HL-60 (cell line): ENCODE measurements at regions not wholly inside any gene's neighbourhood (a gene's known extent, or its start where the extent isn't known, plus 50 kb on each side); places are given as distances from the start of the nearest gene placed in this dataset.

Experiments used
- GABPA ChIP-seq: IDR thresholded peaks from 2 replicates; pipeline ENCODE4 v1.6.1; 2012; ENCODE audit warnings: low read depth
- POLR2AphosphoS5 ChIP-seq: IDR thresholded peaks from 2 replicates; pipeline ENCODE4 v1.6.1; 2012; ENCODE audit warnings: low read depth
- SPI1 ChIP-seq: IDR thresholded peaks from 2 replicates; pipeline ENCODE4 v1.6.1; 2012; ENCODE audit warnings: low read depth, mild to moderate bottlenecking, borderline replicate concordance
- TF ChIP-seq, protein P1 (sequence below): IDR thresholded peaks from one replicate; pipeline ENCODE4 v1.5.1; 2011; ENCODE audit warnings: low read length, control low read depth, inconsistent platforms; ENCODE audit not compliant: insufficient read depth
- TF ChIP-seq, protein P2 (sequence below): IDR thresholded peaks from 2 replicates; pipeline ENCODE4 v1.6.1; 2012; ENCODE audit warnings: low read depth; ENCODE audit not compliant: insufficient replicate concordance

DNA sequence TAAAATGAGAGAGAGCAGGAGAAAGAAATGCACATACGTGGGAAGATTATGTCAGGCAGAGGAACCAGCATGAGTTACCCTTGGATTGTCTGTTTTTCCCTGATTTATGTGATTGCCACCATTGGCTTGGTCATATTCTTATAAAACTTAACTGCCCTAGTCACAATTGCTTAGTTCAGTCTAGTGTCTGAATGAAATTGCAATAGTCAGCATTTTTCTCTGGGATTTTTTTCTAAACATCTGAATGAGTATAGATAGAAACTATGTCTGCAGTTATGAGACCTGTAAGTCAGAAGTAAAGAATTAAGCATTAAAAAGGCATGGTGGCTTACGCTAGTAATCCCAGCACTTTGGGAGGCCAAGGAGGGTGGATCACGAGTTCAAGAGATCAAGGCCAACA, 889.8 kb downstream of the PLA2G4A start:
- TF ChIP-seq, protein P1, sequence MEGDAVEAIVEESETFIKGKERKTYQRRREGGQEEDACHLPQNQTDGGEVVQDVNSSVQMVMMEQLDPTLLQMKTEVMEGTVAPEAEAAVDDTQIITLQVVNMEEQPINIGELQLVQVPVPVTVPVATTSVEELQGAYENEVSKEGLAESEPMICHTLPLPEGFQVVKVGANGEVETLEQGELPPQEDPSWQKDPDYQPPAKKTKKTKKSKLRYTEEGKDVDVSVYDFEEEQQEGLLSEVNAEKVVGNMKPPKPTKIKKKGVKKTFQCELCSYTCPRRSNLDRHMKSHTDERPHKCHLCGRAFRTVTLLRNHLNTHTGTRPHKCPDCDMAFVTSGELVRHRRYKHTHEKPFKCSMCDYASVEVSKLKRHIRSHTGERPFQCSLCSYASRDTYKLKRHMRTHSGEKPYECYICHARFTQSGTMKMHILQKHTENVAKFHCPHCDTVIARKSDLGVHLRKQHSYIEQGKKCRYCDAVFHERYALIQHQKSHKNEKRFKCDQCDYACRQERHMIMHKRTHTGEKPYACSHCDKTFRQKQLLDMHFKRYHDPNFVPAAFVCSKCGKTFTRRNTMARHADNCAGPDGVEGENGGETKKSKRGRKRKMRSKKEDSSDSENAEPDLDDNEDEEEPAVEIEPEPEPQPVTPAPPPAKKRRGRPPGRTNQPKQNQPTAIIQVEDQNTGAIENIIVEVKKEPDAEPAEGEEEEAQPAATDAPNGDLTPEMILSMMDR = no peak
- TF ChIP-seq GABPA = no peak
- no peak for TF ChIP-seq POLR2AphosphoS5
- TF ChIP-seq, protein P2, sequence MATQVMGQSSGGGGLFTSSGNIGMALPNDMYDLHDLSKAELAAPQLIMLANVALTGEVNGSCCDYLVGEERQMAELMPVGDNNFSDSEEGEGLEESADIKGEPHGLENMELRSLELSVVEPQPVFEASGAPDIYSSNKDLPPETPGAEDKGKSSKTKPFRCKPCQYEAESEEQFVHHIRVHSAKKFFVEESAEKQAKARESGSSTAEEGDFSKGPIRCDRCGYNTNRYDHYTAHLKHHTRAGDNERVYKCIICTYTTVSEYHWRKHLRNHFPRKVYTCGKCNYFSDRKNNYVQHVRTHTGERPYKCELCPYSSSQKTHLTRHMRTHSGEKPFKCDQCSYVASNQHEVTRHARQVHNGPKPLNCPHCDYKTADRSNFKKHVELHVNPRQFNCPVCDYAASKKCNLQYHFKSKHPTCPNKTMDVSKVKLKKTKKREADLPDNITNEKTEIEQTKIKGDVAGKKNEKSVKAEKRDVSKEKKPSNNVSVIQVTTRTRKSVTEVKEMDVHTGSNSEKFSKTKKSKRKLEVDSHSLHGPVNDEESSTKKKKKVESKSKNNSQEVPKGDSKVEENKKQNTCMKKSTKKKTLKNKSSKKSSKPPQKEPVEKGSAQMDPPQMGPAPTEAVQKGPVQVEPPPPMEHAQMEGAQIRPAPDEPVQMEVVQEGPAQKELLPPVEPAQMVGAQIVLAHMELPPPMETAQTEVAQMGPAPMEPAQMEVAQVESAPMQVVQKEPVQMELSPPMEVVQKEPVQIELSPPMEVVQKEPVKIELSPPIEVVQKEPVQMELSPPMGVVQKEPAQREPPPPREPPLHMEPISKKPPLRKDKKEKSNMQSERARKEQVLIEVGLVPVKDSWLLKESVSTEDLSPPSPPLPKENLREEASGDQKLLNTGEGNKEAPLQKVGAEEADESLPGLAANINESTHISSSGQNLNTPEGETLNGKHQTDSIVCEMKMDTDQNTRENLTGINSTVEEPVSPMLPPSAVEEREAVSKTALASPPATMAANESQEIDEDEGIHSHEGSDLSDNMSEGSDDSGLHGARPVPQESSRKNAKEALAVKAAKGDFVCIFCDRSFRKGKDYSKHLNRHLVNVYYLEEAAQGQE = no peak
- TF ChIP-seq SPI1 = no peak
